ENCODE measurements at regions not wholly inside any gene's neighbourhood (a gene's known extent, or its start where the extent isn't known, plus 50 kb on each side); places are given as distances from the start of the nearest gene placed in this dataset.
"Not testable (repeated sequence)": the region's sequence is repeated elsewhere in the genome, so short reads cannot be mapped to it uniquely, and the experiment has no call there.

- no CpG with 5 or more reads among the region's 4 CpGs for WGBS (ENCODE audit: extremely low coverage, insufficient coverage, low lambda C conversion rate)
- no peak overlapping the region for H2BK5ac ChIP-seq (ENCODE audit: low read length)
- no peaks in the 10 kb centered on the region for H3K27me3 ChIP-seq (ENCODE audit: insufficient read depth, low read length, poor library complexity)
- no peaks in the 10 kb centered on the region for H3K79me2 ChIP-seq (ENCODE audit: control insufficient read depth, insufficient read depth, low read length)
- peak overlapping the region; percentile 18 for H3K56ac ChIP-seq (ENCODE audit: low read length)
- no peak overlapping the region for H2AK5ac ChIP-seq (ENCODE audit: low read length)
- no peak overlapping the region for H3K4me2 ChIP-seq (ENCODE audit: low read length)
- no peak overlapping the region for H2BK15ac ChIP-seq (replicated peaks; ENCODE audit: low read depth)
- no peaks in the 10 kb centered on the region for H3K4me1 ChIP-seq (ENCODE audit: control insufficient read depth, low read depth, low read length)
- DNase-seq: peak; percentile 68
- H2BK120ac ChIP-seq (ENCODE audit: low read depth, low read length): no peak overlapping the region
- no peaks in the 10 kb centered on the region for H3K79me1 ChIP-seq (ENCODE audit: low read length)
- no peak overlapping the region for H3K27ac ChIP-seq (ENCODE audit: low read depth, low read length)
- H4K5ac ChIP-seq (ENCODE audit: low read length): no peak overlapping the region
- no peak overlapping the region for H3K9ac ChIP-seq (ENCODE audit: low read length)
- no peak overlapping the region for H3K4ac ChIP-seq (ENCODE audit: low read depth, low read length)
- no peak overlapping the region for H3K18ac ChIP-seq (ENCODE audit: low read length)
- no peaks in the 10 kb centered on the region for H3K36me3 ChIP-seq (ENCODE audit: control insufficient read depth, insufficient read depth, low read length)
- H3K4me3 ChIP-seq (ENCODE audit: low read length): no peak overlapping the region
- no peak overlapping the region for H3K23ac ChIP-seq (ENCODE audit: low read length)
- no peak overlapping the region for H4K8ac ChIP-seq (ENCODE audit: low read depth, low read length)
Observed at GRCh38 chr5:101346906-101347305, 443.8 kb upstream of the ST8SIA4 start.

GRCh38 chr5:101346447-101346846 is 443.4 kb upstream of the ST8SIA4 start:
- Histone ChIP-seq H3K4me3 (ENCODE audit: low read length) (no peak overlapping the region), H3K27ac (ENCODE audit: low read depth, low read length) (no peak overlapping the region), H3K4me1 (ENCODE audit: control insufficient read depth, low read depth, low read length) (no peaks in the 10 kb centered on the region), H3K27me3 (ENCODE audit: insufficient read depth, low read length, poor library complexity) (no peaks in the 10 kb centered on the region), H2BK15ac (replicated peaks; ENCODE audit: low read depth) (no peak overlapping the region), H3K4ac (ENCODE audit: low read depth, low read length) (no peak overlapping the region), H3K36me3 (ENCODE audit: control insufficient read depth, insufficient read depth, low read length) (no peaks in the 10 kb centered on the region), H3K23ac (ENCODE audit: low read length) (no peak overlapping the region), H2BK5ac (ENCODE audit: low read length) (no peak overlapping the region), H3K9ac (ENCODE audit: low read length) (no peak overlapping the region), H3K79me1 (ENCODE audit: low read length) (no peaks in the 10 kb centered on the region), H3K79me2 (ENCODE audit: control insufficient read depth, insufficient read depth, low read length) (no peaks in the 10 kb centered on the region), H2AK5ac (ENCODE audit: low read length) (no peak overlapping the region), H3K56ac (ENCODE audit: low read length) (no peak overlapping the region), H4K5ac (ENCODE audit: low read length) (no peak overlapping the region), H2BK120ac (ENCODE audit: low read depth, low read length) (no peak overlapping the region), H3K4me2 (ENCODE audit: low read length) (no peak overlapping the region), H3K18ac (ENCODE audit: low read length) (no peak overlapping the region), H4K8ac (ENCODE audit: low read depth, low read length) (no peak overlapping the region)
- WGBS (ENCODE audit: extremely low coverage, insufficient coverage, low lambda C conversion rate): no CpG with 5 or more reads among the region's 8 CpGs
- no peak for DNase-seq

GRCh38 chr5:101338226-101338625 is 435.1 kb upstream of the ST8SIA4 start:
- no peaks in the 10 kb centered on the region for H3K4me1 ChIP-seq (ENCODE audit: control insufficient read depth, low read depth, low read length)
- no peak overlapping the region for H3K9ac ChIP-seq (ENCODE audit: low read length)
- H2BK5ac ChIP-seq (ENCODE audit: low read length): no peak overlapping the region
- H3K36me3 ChIP-seq (ENCODE audit: control insufficient read depth, insufficient read depth, low read length): no peaks in the 10 kb centered on the region
- no peak overlapping the region for H3K4me2 ChIP-seq (ENCODE audit: low read length)
- H3K23ac ChIP-seq (ENCODE audit: low read length): no peak overlapping the region
- H3K4ac ChIP-seq (ENCODE audit: low read depth, low read length): no peak overlapping the region
- H3K79me1 ChIP-seq (ENCODE audit: low read length): no peaks in the 10 kb centered on the region
- no peaks in the 10 kb centered on the region for H3K79me2 ChIP-seq (ENCODE audit: control insufficient read depth, insufficient read depth, low read length)
- H2BK120ac ChIP-seq (ENCODE audit: low read depth, low read length): no peak overlapping the region
- no peak for DNase-seq
- H4K8ac ChIP-seq (ENCODE audit: low read depth, low read length): no peak overlapping the region
- H3K18ac ChIP-seq (ENCODE audit: low read length): no peak overlapping the region
- H2BK15ac ChIP-seq (replicated peaks; ENCODE audit: low read depth): no peak overlapping the region
- no peak overlapping the region for H3K56ac ChIP-seq (ENCODE audit: low read length)
- no CpG with 5 or more reads among the region's 2 CpGs for WGBS (ENCODE audit: extremely low coverage, insufficient coverage, low lambda C conversion rate)
- H3K27me3 ChIP-seq (ENCODE audit: insufficient read depth, low read length, poor library complexity): no peaks in the 10 kb centered on the region
- H4K5ac ChIP-seq (ENCODE audit: low read length): no peak overlapping the region
- no peak overlapping the region for H3K4me3 ChIP-seq (ENCODE audit: low read length)
- no peak overlapping the region for H3K27ac ChIP-seq (ENCODE audit: low read depth, low read length)
- H2AK5ac ChIP-seq (ENCODE audit: low read length): no peak overlapping the region

GRCh38 chr5:101327816-101328215 is 424.7 kb upstream of the ST8SIA4 start:
- H3K4me2 ChIP-seq (ENCODE audit: low read length): no peak overlapping the region
- no peak overlapping the region for H3K27ac ChIP-seq (ENCODE audit: low read depth, low read length)
- no peak overlapping the region for H2BK5ac ChIP-seq (ENCODE audit: low read length)
- DNase-seq: no peak
- no CpG with 5 or more reads among the region's 1 CpG for WGBS (ENCODE audit: extremely low coverage, insufficient coverage, low lambda C conversion rate)
- no peak overlapping the region for H4K8ac ChIP-seq (ENCODE audit: low read depth, low read length)
- H3K23ac ChIP-seq (ENCODE audit: low read length): no peak overlapping the region
- no peak overlapping the region for H3K4me3 ChIP-seq (ENCODE audit: low read length)
- no peak overlapping the region for H2BK15ac ChIP-seq (replicated peaks; ENCODE audit: low read depth)
- no peaks in the 10 kb centered on the region for H3K79me1 ChIP-seq (ENCODE audit: low read length)
- no peak overlapping the region for H3K56ac ChIP-seq (ENCODE audit: low read length)
- H3K36me3 ChIP-seq (ENCODE audit: control insufficient read depth, insufficient read depth, low read length): no peaks in the 10 kb centered on the region
- H3K18ac ChIP-seq (ENCODE audit: low read length): no peak overlapping the region
- no peak overlapping the region for H4K5ac ChIP-seq (ENCODE audit: low read length)
- H3K9ac ChIP-seq (ENCODE audit: low read length): no peak overlapping the region
- no peak overlapping the region for H2BK120ac ChIP-seq (ENCODE audit: low read depth, low read length)
- H3K27me3 ChIP-seq (ENCODE audit: insufficient read depth, low read length, poor library complexity): no peaks in the 10 kb centered on the region
- no peaks in the 10 kb centered on the region for H3K79me2 ChIP-seq (ENCODE audit: control insufficient read depth, insufficient read depth, low read length)
- no peaks in the 10 kb centered on the region for H3K4me1 ChIP-seq (ENCODE audit: control insufficient read depth, low read depth, low read length)
- no peak overlapping the region for H3K4ac ChIP-seq (ENCODE audit: low read depth, low read length)
- no peak overlapping the region for H2AK5ac ChIP-seq (ENCODE audit: low read length)

- H2BK5ac ChIP-seq (ENCODE audit: low read length): no peak overlapping the region
- H3K18ac ChIP-seq (ENCODE audit: low read length): no peak overlapping the region
- no peak for DNase-seq
Observed at GRCh38 chr5:101326766-101327165, 423.7 kb upstream of the ST8SIA4 start.

GRCh38 chr5:101316401-101316800 is 413.3 kb upstream of the ST8SIA4 start:
- H4K5ac ChIP-seq (ENCODE audit: low read length); H2BK5ac ChIP-seq (ENCODE audit: low read length); H3K27ac ChIP-seq (ENCODE audit: low read depth, low read length); H3K4me3 ChIP-seq (ENCODE audit: low read length); H3K79me1 ChIP-seq (ENCODE audit: low read length); H3K9ac ChIP-seq (ENCODE audit: low read length); H3K4me1 ChIP-seq (ENCODE audit: control insufficient read depth, low read depth, low read length); H4K8ac ChIP-seq (ENCODE audit: low read depth, low read length); H3K18ac ChIP-seq (ENCODE audit: low read length); H2BK120ac ChIP-seq (ENCODE audit: low read depth, low read length); H2AK5ac ChIP-seq (ENCODE audit: low read length); H3K56ac ChIP-seq (ENCODE audit: low read length); H2BK15ac ChIP-seq (replicated peaks; ENCODE audit: low read depth); H3K23ac ChIP-seq (ENCODE audit: low read length); H3K79me2 ChIP-seq (ENCODE audit: control insufficient read depth, insufficient read depth, low read length); H3K4me2 ChIP-seq (ENCODE audit: low read length); H3K4ac ChIP-seq (ENCODE audit: low read depth, low read length); H3K36me3 ChIP-seq (ENCODE audit: control insufficient read depth, insufficient read depth, low read length); H3K27me3 ChIP-seq (ENCODE audit: insufficient read depth, low read length, poor library complexity): not testable (repeated sequence)
- peak; percentile 77 for DNase-seq
- no CpG with 5 or more reads among the region's 7 CpGs for WGBS (ENCODE audit: extremely low coverage, insufficient coverage, low lambda C conversion rate)

More at GRCh38 chr5:101326766-101327165, 423.7 kb upstream of the ST8SIA4 start:
- H3K27ac ChIP-seq (ENCODE audit: low read depth, low read length): no peak overlapping the region
- H3K79me2 ChIP-seq (ENCODE audit: control insufficient read depth, insufficient read depth, low read length): no peaks in the 10 kb centered on the region
- no peak overlapping the region for H3K56ac ChIP-seq (ENCODE audit: low read length)
- no peak overlapping the region for H3K23ac ChIP-seq (ENCODE audit: low read length)
- no peaks in the 10 kb centered on the region for H3K4me1 ChIP-seq (ENCODE audit: control insufficient read depth, low read depth, low read length)
- no peak overlapping the region for H3K4ac ChIP-seq (ENCODE audit: low read depth, low read length)
- H3K4me3 ChIP-seq (ENCODE audit: low read length): no peak overlapping the region
- no peak overlapping the region for H2AK5ac ChIP-seq (ENCODE audit: low read length)
- no peaks in the 10 kb centered on the region for H3K36me3 ChIP-seq (ENCODE audit: control insufficient read depth, insufficient read depth, low read length)
- H2BK15ac ChIP-seq (replicated peaks; ENCODE audit: low read depth): no peak overlapping the region
- H4K5ac ChIP-seq (ENCODE audit: low read length): no peak overlapping the region
- H2BK120ac ChIP-seq (ENCODE audit: low read depth, low read length): no peak overlapping the region
- no peak overlapping the region for H3K9ac ChIP-seq (ENCODE audit: low read length)
- H3K4me2 ChIP-seq (ENCODE audit: low read length): no peak overlapping the region
- H4K8ac ChIP-seq (ENCODE audit: low read depth, low read length): no peak overlapping the region
- H3K27me3 ChIP-seq (ENCODE audit: insufficient read depth, low read length, poor library complexity): no peaks in the 10 kb centered on the region
- no peaks in the 10 kb centered on the region for H3K79me1 ChIP-seq (ENCODE audit: low read length)

Data from mesendoderm (in vitro differentiated cells).